BE2C (cell line): ENCODE measurements at regions not wholly inside any gene's neighbourhood (a gene's known extent, or its start where the extent isn't known, plus 50 kb on each side); places are given as distances from the start of the nearest gene placed in this dataset.

Experiments used
- DNase-seq: peaks from one replicate; pipeline ENCODE4 v3.0.0-alpha.2; 2020
- H3K27me3 ChIP-seq: fragments of 250-450 bp; sonication (Bioruptor Pico); 2 replicates; pipeline ENCODE4 v1.5.1; 2020; ENCODE audit warnings: mild to moderate bottlenecking
- H3K36me3 ChIP-seq: fragments of 250-450 bp; sonication (Bioruptor Pico); 2 replicates; pipeline ENCODE4 v1.5.1; 2020; ENCODE audit warnings: mild to moderate bottlenecking
- H3K4me1 ChIP-seq: fragments of 250-450 bp; sonication (Bioruptor Pico); 2 replicates; pipeline ENCODE4 v1.5.1; 2020
- H3K4me3 ChIP-seq: 2 replicates; pipeline ENCODE4 v1.5.1; 2011; ENCODE audit warnings: low read depth, low read length
- H3K9me3 ChIP-seq: fragments of 250-450 bp; sonication (Bioruptor Pico); 2 replicates; pipeline ENCODE4 v1.5.1; 2020
- CTCF ChIP-seq: IDR thresholded peaks from 2 replicates; pipeline ENCODE4 v1.5.1; 2012; ENCODE audit warnings: mild to moderate bottlenecking, low read depth, low read length

- Histone ChIP-seq H3K4me1 (no peaks in the 10 kb centered on the region; the same call in 1 of the 2 replicates), H3K9me3 (no peaks in the 10 kb centered on the region), H3K36me3 (no peaks in the 10 kb centered on the region), H3K4me3 (no peak overlapping the region), H3K27me3 (no peaks in the 10 kb centered on the region)
- no peak for TF ChIP-seq CTCF
- DNase-seq, result no peak
Observed at GRCh38 chr12:115160271-115161128, 476.5 kb upstream of the TBX3 start.

GRCh38 chr12:115158816-115159215 lies 474.8 kb upstream of the TBX3 start:
- DNase-seq, result no peak
- TF ChIP-seq CTCF, result no peak
- no peaks in the 10 kb centered on the region; the same call in 1 of the 2 replicates for H3K9me3 ChIP-seq
- H3K36me3 ChIP-seq, result no peaks in the 10 kb centered on the region
- H3K27me3 ChIP-seq, result no peaks in the 10 kb centered on the region
- H3K4me3 ChIP-seq, result no peak overlapping the region
- no peaks in the 10 kb centered on the region; the same call in 1 of the 2 replicates for H3K4me1 ChIP-seq

- Histone ChIP-seq H3K36me3 (no peaks in the 10 kb centered on the region), H3K4me1 (no peaks in the 10 kb centered on the region; the same call in 1 of the 2 replicates), H3K9me3 (no peaks in the 10 kb centered on the region; the same call in 1 of the 2 replicates), H3K4me3 (no peak overlapping the region), H3K27me3 (no peaks in the 10 kb centered on the region)
- TF ChIP-seq CTCF, result no peak
- no peak for DNase-seq
Observed at GRCh38 chr12:115155665-115156645, 472.0 kb upstream of the TBX3 start.

GRCh38 chr12:115149685-115150378 lies 465.9 kb upstream of the TBX3 start:
- H3K4me3 ChIP-seq, result no peak overlapping the region
- DNase-seq, result no peak
- no peaks in the 10 kb centered on the region for H3K36me3 ChIP-seq
- no peaks in the 10 kb centered on the region for H3K27me3 ChIP-seq
- no peaks in the 10 kb centered on the region; the same call in 1 of the 2 replicates for H3K9me3 ChIP-seq
- no peak for TF ChIP-seq CTCF
- H3K4me1 ChIP-seq, result no peaks in the 10 kb centered on the region

GRCh38 chr12:115149279-115149678 lies 465.3 kb upstream of the TBX3 start:
- Histone ChIP-seq H3K9me3 (no peaks in the 10 kb centered on the region), H3K27me3 (no peaks in the 10 kb centered on the region), H3K4me1 (no peaks in the 10 kb centered on the region), H3K36me3 (no peaks in the 10 kb centered on the region), H3K4me3 (no peak overlapping the region)
- no peak for DNase-seq
- no peak for TF ChIP-seq CTCF
